Neural progenitor cell (in vitro differentiated cells): ENCODE measurements at regions not wholly inside any gene's neighbourhood (a gene's known extent, or its start where the extent isn't known, plus 50 kb on each side); places are given as distances from the start of the nearest gene placed in this dataset.
A peak's percentile ranks its signal among the peaks of the same experiment; 100 is the strongest.

Experiments
- DNase-seq: peaks from one replicate; pipeline ENCODE4 v3.0.0-alpha.2; 2016; ENCODE audit warnings: low spot score
- H2AFZ ChIP-seq: fragments of 200-600 bp; sonication (generic); replicated peaks from 2 replicates; pipeline ENCODE4 v1.6.1; 2016; ENCODE audit warnings: antibody characterized with exemption
- H3F3A ChIP-seq: fragments of 200-600 bp; sonication (generic); 2 replicates; pipeline ENCODE4 v1.6.1; 2016; ENCODE audit warnings: antibody characterized with exemption, low read depth
- H3K27ac ChIP-seq: fragments of 200-600 bp; sonication (generic); 2 replicates; pipeline ENCODE4 v1.5.1; 2016; ENCODE audit warnings: mild to moderate bottlenecking
- H3K27me3 ChIP-seq: fragments of 200-600 bp; sonication (generic); 2 replicates; pipeline ENCODE4 v1.6.1; 2016; ENCODE audit warnings: mild to moderate bottlenecking, moderate library complexity
- H3K36me3 ChIP-seq: fragments of 200-600 bp; sonication (generic); 2 replicates; pipeline ENCODE4 v1.5.1; 2016
- H3K4me1 ChIP-seq: fragments of 200-600 bp; sonication (generic); 2 replicates; pipeline ENCODE4 v1.6.1; 2016; ENCODE audit warnings: mixed run types
- H3K4me2 ChIP-seq: fragments of 200-600 bp; sonication (generic); 2 replicates; pipeline ENCODE4 v1.6.1; 2016
- H3K4me3 ChIP-seq: fragments of 200-600 bp; sonication (generic); 2 replicates; pipeline ENCODE4 v1.5.1; 2016
- H3K79me2 ChIP-seq: fragments of 200-600 bp; sonication (generic); 2 replicates; pipeline ENCODE4 v1.6.1; 2016; ENCODE audit warnings: low read depth
- H3K9ac ChIP-seq: fragments of 200-600 bp; sonication (generic); 2 replicates; pipeline ENCODE4 v1.6.1; 2016
- H3K9me3 ChIP-seq: fragments of 200-600 bp; sonication (generic); 2 replicates; pipeline ENCODE4 v1.5.1; 2016; ENCODE audit warnings: low read depth
- H4K20me1 ChIP-seq: fragments of 200-600 bp; sonication (generic); 2 replicates; pipeline ENCODE4 v1.6.1; 2016; ENCODE audit warnings: low read depth
- H3K27ac Mint-ChIP-seq: 3 replicates; pipeline ENCODE4 v1.8.0; 2021; ENCODE audit warnings: mixed read lengths
- H3K27me3 Mint-ChIP-seq: 2 replicates; pipeline ENCODE4 v1.8.0; 2022; ENCODE audit warnings: low read depth, mild to moderate bottlenecking, inconsistent platforms, moderate library complexity, mixed read lengths; ENCODE audit not compliant: insufficient read depth
- H3K36me3 Mint-ChIP-seq: 3 replicates; pipeline ENCODE4 v1.8.0; 2021; ENCODE audit warnings: mixed read lengths
- H3K4me1 Mint-ChIP-seq: 3 replicates; pipeline ENCODE4 v1.8.0; 2021; ENCODE audit warnings: mixed read lengths
- H3K4me3 Mint-ChIP-seq: 3 replicates; pipeline ENCODE4 v1.8.0; 2021; ENCODE audit warnings: mild to moderate bottlenecking, moderate library complexity, mixed read lengths
- H3K9me3 Mint-ChIP-seq: 3 replicates; pipeline ENCODE4 v1.8.0; 2020; ENCODE audit warnings: mixed read lengths
- CTCF ChIP-seq: fragments of 200-600 bp; sonication (generic); IDR thresholded peaks from 2 replicates; pipeline ENCODE4 v1.5.1; 2017; ENCODE audit warnings: antibody characterized with exemption, mild to moderate bottlenecking
- EZH2 ChIP-seq: fragments of 200-600 bp; sonication (generic); IDR thresholded peaks from 2 replicates; pipeline ENCODE4 v1.6.1; 2017; ENCODE audit warnings: antibody characterized with exemption, mild to moderate bottlenecking, moderate library complexity
- EZH2phosphoT487 ChIP-seq: fragments of 200-600 bp; sonication (generic); IDR thresholded peaks from 2 replicates; pipeline ENCODE4 v1.6.1; 2017; ENCODE audit warnings: antibody characterized with exemption

- no peak overlapping the region for H3K4me3 Mint-ChIP-seq
- Histone ChIP-seq H3K4me1 (peaks cover 13% of the 10 kb centered on the region), H3K4me2 (no peak overlapping the region), H3K27ac (no peak overlapping the region), H4K20me1 (no peaks in the 10 kb centered on the region), H3K36me3 (no peaks in the 10 kb centered on the region), H3F3A (peaks cover 1% of the 10 kb centered on the region), H3K9me3 (no peaks in the 10 kb centered on the region), H3K4me3 (no peak overlapping the region), H3K27me3 (no peaks in the 10 kb centered on the region), H3K79me2 (no peaks in the 10 kb centered on the region), H3K9ac (no peak overlapping the region), H2AFZ (no peak overlapping the region)
- peaks cover 32% of the 10 kb centered on the region for H3K4me1 Mint-ChIP-seq
- TF ChIP-seq EZH2 (no peak), EZH2phosphoT487 (no peak), CTCF (no peak)
- H3K9me3 Mint-ChIP-seq: no peaks in the 10 kb centered on the region
- H3K27me3 Mint-ChIP-seq: peaks cover 4% of the 10 kb centered on the region
- no peak for DNase-seq
- H3K27ac Mint-ChIP-seq: no peak overlapping the region
- H3K36me3 Mint-ChIP-seq: no peaks in the 10 kb centered on the region
Observed at GRCh38 chr14:98912655-98913054, 359.3 kb downstream of the BCL11B start.

GRCh38 chr14:98913967-98914650, 357.9 kb downstream of the BCL11B start:
- Histone ChIP-seq H3K4me3 (no peak overlapping the region), H3K9me3 (no peaks in the 10 kb centered on the region), H4K20me1 (no peaks in the 10 kb centered on the region), H3K36me3 (no peaks in the 10 kb centered on the region), H3K27ac (no peak overlapping the region), H3K4me2 (peak overlapping the region; percentile 12), H3F3A (no peaks in the 10 kb centered on the region), H3K27me3 (no peaks in the 10 kb centered on the region), H2AFZ (peak overlapping the region; percentile 36), H3K9ac (no peak overlapping the region), H3K79me2 (no peaks in the 10 kb centered on the region), H3K4me1 (peaks cover 8% of the 10 kb centered on the region)
- Mint-ChIP-seq H3K4me1 (peaks cover 28% of the 10 kb centered on the region), H3K27ac (no peak overlapping the region), H3K4me3 (no peak overlapping the region), H3K9me3 (no peaks in the 10 kb centered on the region), H3K27me3 (peaks cover 4% of the 10 kb centered on the region), H3K36me3 (no peaks in the 10 kb centered on the region)
- TF ChIP-seq EZH2phosphoT487 (no peak), EZH2 (no peak), CTCF (no peak)
- DNase-seq: no peak

- TF ChIP-seq EZH2phosphoT487: no peak
- TF ChIP-seq EZH2: no peak
- no peak for TF ChIP-seq CTCF
- no peaks in the 10 kb centered on the region for H3F3A ChIP-seq
- no peaks in the 10 kb centered on the region for H4K20me1 ChIP-seq
- peaks cover 26% of the 10 kb centered on the region for H3K4me1 Mint-ChIP-seq
- H3K79me2 ChIP-seq: no peaks in the 10 kb centered on the region
- H3K4me3 Mint-ChIP-seq: no peak overlapping the region
- H3K9ac ChIP-seq: no peak overlapping the region
- H3K36me3 ChIP-seq: no peaks in the 10 kb centered on the region
- no peak overlapping the region for H3K27ac Mint-ChIP-seq
- no peak for DNase-seq
- H3K9me3 Mint-ChIP-seq: no peaks in the 10 kb centered on the region
- H3K27me3 Mint-ChIP-seq: peaks cover 6% of the 10 kb centered on the region
- H3K4me1 ChIP-seq: peaks cover 16% of the 10 kb centered on the region
- H3K27ac ChIP-seq: no peak overlapping the region
- no peaks in the 10 kb centered on the region for H3K9me3 ChIP-seq
- no peak overlapping the region for H3K4me2 ChIP-seq
- no peaks in the 10 kb centered on the region for H3K36me3 Mint-ChIP-seq
- no peak overlapping the region for H2AFZ ChIP-seq
- no peaks in the 10 kb centered on the region for H3K27me3 ChIP-seq
- no peak overlapping the region for H3K4me3 ChIP-seq
Observed at GRCh38 chr14:98914942-98915341, 357.1 kb downstream of the BCL11B start.
